ENCODE measurements at regions not wholly inside any gene's neighbourhood (a gene's known extent, or its start where the extent isn't known, plus 50 kb on each side); places are given as distances from the start of the nearest gene placed in this dataset.

DNA sequence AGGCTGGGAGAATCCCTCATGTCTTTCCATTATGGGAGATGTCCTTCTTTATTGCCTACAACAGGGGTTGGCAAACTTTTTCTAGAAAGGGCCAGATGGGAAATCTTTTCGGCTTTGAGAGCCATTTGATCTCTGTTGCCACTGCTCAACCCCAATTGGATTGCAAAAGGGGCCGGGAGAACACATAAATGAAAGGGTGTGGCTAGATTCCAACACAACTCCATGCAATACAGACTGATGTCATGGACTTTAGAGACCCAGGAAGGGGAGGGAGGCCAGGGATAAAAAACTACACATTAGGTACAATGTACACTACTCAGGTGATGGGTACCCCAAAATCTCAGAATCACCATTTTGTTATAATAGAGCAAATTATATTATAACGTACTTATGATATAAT lies 97.6 kb upstream of the SIM2 start:
- no peak for ATAC-seq
- no peak overlapping the region for H3K27ac Mint-ChIP-seq
- Histone ChIP-seq H3F3A (replicated peaks; ENCODE audit: low read depth) (no peaks in the 10 kb centered on the region), H3K4me1 (ENCODE audit: insufficient read depth) (no peaks in the 10 kb centered on the region), H2AFZ (peak overlapping the region; percentile 84), H3K4me3 (no peak overlapping the region), H3K27me3 (ENCODE audit: insufficient read depth) (no peaks in the 10 kb centered on the region), H3K36me3 (ENCODE audit: insufficient read depth) (no peaks in the 10 kb centered on the region), H3K9me2 (ENCODE audit: insufficient read depth) (peaks cover 6% of the 10 kb centered on the region), H4K20me1 (replicated peaks; ENCODE audit: insufficient read depth) (no peaks in the 10 kb centered on the region), H3K27ac (ENCODE audit: low read depth) (no peak overlapping the region), H3K79me2 (replicated peaks; ENCODE audit: insufficient read depth) (no peaks in the 10 kb centered on the region), H3K4me2 (no peak overlapping the region)
- H3K4me3 Mint-ChIP-seq, result no peak overlapping the region
- DNase-seq (ENCODE audit: low spot score), result no peak
- H3K36me3 Mint-ChIP-seq (ENCODE audit: low read depth), result no peaks in the 10 kb centered on the region
- H3K9me3 Mint-ChIP-seq, result no peaks in the 10 kb centered on the region
- peaks cover 2% of the 10 kb centered on the region for H3K27me3 Mint-ChIP-seq (ENCODE audit: insufficient read depth, low read depth, poor library complexity)
- TF ChIP-seq, protein P1, sequence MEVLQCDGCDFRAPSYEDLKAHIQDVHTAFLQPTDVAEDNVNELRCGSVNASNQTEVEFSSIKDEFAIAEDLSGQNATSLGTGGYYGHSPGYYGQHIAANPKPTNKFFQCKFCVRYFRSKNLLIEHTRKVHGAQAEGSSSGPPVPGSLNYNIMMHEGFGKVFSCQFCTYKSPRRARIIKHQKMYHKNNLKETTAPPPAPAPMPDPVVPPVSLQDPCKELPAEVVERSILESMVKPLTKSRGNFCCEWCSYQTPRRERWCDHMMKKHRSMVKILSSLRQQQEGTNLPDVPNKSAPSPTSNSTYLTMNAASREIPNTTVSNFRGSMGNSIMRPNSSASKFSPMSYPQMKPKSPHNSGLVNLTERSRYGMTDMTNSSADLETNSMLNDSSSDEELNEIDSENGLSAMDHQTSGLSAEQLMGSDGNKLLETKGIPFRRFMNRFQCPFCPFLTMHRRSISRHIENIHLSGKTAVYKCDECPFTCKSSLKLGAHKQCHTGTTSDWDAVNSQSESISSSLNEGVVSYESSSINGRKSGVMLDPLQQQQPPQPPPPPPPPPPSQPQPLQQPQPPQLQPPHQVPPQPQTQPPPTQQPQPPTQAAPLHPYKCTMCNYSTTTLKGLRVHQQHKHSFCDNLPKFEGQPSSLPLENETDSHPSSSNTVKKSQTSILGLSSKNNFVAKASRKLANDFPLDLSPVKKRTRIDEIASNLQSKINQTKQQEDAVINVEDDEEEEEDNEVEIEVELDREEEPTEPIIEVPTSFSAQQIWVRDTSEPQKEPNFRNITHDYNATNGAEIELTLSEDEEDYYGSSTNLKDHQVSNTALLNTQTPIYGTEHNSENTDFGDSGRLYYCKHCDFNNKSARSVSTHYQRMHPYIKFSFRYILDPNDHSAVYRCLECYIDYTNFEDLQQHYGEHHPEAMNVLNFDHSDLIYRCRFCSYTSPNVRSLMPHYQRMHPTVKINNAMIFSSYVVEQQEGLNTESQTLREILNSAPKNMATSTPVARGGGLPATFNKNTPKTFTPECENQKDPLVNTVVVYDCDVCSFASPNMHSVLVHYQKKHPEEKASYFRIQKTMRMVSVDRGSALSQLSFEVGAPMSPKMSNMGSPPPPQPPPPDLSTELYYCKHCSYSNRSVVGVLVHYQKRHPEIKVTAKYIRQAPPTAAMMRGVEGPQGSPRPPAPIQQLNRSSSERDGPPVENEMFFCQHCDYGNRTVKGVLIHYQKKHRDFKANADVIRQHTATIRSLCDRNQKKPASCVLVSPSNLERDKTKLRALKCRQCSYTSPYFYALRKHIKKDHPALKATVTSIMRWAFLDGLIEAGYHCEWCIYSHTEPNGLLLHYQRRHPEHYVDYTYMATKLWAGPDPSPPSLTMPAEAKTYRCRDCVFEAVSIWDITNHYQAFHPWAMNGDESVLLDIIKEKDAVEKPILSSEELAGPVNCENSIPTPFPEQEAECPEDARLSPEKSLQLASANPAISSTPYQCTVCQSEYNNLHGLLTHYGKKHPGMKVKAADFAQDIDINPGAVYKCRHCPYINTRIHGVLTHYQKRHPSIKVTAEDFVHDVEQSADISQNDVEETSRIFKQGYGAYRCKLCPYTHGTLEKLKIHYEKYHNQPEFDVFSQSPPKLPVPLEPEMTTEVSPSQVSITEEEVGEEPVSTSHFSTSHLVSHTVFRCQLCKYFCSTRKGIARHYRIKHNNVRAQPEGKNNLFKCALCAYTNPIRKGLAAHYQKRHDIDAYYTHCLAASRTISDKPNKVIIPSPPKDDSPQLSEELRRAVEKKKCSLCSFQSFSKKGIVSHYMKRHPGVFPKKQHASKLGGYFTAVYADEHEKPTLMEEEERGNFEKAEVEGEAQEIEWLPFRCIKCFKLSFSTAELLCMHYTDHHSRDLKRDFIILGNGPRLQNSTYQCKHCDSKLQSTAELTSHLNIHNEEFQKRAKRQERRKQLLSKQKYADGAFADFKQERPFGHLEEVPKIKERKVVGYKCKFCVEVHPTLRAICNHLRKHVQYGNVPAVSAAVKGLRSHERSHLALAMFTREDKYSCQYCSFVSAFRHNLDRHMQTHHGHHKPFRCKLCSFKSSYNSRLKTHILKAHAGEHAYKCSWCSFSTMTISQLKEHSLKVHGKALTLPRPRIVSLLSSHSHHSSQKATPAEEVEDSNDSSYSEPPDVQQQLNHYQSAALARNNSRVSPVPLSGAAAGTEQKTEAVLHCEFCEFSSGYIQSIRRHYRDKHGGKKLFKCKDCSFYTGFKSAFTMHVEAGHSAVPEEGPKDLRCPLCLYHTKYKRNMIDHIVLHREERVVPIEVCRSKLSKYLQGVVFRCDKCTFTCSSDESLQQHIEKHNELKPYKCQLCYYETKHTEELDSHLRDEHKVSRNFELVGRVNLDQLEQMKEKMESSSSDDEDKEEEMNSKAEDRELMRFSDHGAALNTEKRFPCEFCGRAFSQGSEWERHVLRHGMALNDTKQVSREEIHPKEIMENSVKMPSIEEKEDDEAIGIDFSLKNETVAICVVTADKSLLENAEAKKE (CRISPR knock-in tag; IDR thresholded peaks at IDR 0.05), result no peak
- TF ChIP-seq, protein P2, sequence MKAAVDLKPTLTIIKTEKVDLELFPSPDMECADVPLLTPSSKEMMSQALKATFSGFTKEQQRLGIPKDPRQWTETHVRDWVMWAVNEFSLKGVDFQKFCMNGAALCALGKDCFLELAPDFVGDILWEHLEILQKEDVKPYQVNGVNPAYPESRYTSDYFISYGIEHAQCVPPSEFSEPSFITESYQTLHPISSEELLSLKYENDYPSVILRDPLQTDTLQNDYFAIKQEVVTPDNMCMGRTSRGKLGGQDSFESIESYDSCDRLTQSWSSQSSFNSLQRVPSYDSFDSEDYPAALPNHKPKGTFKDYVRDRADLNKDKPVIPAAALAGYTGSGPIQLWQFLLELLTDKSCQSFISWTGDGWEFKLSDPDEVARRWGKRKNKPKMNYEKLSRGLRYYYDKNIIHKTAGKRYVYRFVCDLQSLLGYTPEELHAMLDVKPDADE (IDR thresholded peaks at IDR 0.05), result no peak
- no peak for TF ChIP-seq ZNF114 (CRISPR knock-in tag; IDR thresholded peaks at IDR 0.05)
- TF ChIP-seq JUNB (IDR thresholded peaks at IDR 0.05; ENCODE audit: unreplicated experiment), result no peak
- no peak for TF ChIP-seq STAT1 (IDR thresholded peaks at IDR 0.05; ENCODE audit: unreplicated experiment)
- no peak for TF ChIP-seq EZH2phosphoT487 (IDR thresholded peaks at IDR 0.05; ENCODE audit: unreplicated experiment)
- TF ChIP-seq, protein P3, sequence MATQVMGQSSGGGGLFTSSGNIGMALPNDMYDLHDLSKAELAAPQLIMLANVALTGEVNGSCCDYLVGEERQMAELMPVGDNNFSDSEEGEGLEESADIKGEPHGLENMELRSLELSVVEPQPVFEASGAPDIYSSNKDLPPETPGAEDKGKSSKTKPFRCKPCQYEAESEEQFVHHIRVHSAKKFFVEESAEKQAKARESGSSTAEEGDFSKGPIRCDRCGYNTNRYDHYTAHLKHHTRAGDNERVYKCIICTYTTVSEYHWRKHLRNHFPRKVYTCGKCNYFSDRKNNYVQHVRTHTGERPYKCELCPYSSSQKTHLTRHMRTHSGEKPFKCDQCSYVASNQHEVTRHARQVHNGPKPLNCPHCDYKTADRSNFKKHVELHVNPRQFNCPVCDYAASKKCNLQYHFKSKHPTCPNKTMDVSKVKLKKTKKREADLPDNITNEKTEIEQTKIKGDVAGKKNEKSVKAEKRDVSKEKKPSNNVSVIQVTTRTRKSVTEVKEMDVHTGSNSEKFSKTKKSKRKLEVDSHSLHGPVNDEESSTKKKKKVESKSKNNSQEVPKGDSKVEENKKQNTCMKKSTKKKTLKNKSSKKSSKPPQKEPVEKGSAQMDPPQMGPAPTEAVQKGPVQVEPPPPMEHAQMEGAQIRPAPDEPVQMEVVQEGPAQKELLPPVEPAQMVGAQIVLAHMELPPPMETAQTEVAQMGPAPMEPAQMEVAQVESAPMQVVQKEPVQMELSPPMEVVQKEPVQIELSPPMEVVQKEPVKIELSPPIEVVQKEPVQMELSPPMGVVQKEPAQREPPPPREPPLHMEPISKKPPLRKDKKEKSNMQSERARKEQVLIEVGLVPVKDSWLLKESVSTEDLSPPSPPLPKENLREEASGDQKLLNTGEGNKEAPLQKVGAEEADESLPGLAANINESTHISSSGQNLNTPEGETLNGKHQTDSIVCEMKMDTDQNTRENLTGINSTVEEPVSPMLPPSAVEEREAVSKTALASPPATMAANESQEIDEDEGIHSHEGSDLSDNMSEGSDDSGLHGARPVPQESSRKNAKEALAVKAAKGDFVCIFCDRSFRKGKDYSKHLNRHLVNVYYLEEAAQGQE (IDR thresholded peaks at IDR 0.05; ENCODE audit: unreplicated experiment), result no peak
- TF ChIP-seq, protein P4, sequence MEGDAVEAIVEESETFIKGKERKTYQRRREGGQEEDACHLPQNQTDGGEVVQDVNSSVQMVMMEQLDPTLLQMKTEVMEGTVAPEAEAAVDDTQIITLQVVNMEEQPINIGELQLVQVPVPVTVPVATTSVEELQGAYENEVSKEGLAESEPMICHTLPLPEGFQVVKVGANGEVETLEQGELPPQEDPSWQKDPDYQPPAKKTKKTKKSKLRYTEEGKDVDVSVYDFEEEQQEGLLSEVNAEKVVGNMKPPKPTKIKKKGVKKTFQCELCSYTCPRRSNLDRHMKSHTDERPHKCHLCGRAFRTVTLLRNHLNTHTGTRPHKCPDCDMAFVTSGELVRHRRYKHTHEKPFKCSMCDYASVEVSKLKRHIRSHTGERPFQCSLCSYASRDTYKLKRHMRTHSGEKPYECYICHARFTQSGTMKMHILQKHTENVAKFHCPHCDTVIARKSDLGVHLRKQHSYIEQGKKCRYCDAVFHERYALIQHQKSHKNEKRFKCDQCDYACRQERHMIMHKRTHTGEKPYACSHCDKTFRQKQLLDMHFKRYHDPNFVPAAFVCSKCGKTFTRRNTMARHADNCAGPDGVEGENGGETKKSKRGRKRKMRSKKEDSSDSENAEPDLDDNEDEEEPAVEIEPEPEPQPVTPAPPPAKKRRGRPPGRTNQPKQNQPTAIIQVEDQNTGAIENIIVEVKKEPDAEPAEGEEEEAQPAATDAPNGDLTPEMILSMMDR (conservative IDR thresholded peaks at IDR 0.05; ENCODE audit: low read depth in 2 of 2), result no peak
- no peak for TF ChIP-seq EZH2 (IDR thresholded peaks at IDR 0.05; ENCODE audit: low read depth, unreplicated experiment)
- TF ChIP-seq ZNF331 (CRISPR knock-in tag; IDR thresholded peaks at IDR 0.05; ENCODE audit: low read depth), result no peak
- TF ChIP-seq CREB1 (CRISPR knock-in tag; IDR thresholded peaks at IDR 0.05; ENCODE audit: low read depth), result no peak
- H3K4me1 Mint-ChIP-seq, result no peaks in the 10 kb centered on the region
